H7 (cell line): ENCODE measurements at regions not wholly inside any gene's neighbourhood (a gene's known extent, or its start where the extent isn't known, plus 50 kb on each side); places are given as distances from the start of the nearest gene placed in this dataset.
"Not testable (repeated sequence)": the region's sequence is repeated elsewhere in the genome, so short reads cannot be mapped to it uniquely, and the experiment has no call there.

Source experiments
- DNase-seq: peaks from one replicate; pipeline ENCODE4 v3.0.0; 2012
- H3K27me3 ChIP-seq: 2 replicates; pipeline ENCODE4 v1.6.0; 2011; ENCODE audit warnings: mild to moderate bottlenecking, low read length; ENCODE audit not compliant: control insufficient read depth, insufficient read depth
- H3K36me3 ChIP-seq: replicated peaks from 2 replicates; pipeline ENCODE4 v1.5.1; 2011; ENCODE audit warnings: low read length; ENCODE audit not compliant: control insufficient read depth, insufficient read depth
- H3K4me3 ChIP-seq: 2 replicates; pipeline ENCODE4 v1.5.1; 2011; ENCODE audit warnings: low read depth, mild to moderate bottlenecking, control low read depth, low read length, moderate library complexity; ENCODE audit not compliant: insufficient read depth

GRCh38 chr14:27688841-27689444 lies 1077.6 kb upstream of the FOXG1 start:
- Histone ChIP-seq H3K27me3 (no peaks in the 10 kb centered on the region), H3K36me3 (no peaks in the 10 kb centered on the region), H3K4me3 (no peak overlapping the region)
- DNase-seq = no peak

GRCh38 chr14:27712364-27712763 lies 1054.2 kb upstream of the FOXG1 start:
- Histone ChIP-seq H3K36me3 (no peaks in the 10 kb centered on the region), H3K4me3 (no peak overlapping the region), H3K27me3 (no peaks in the 10 kb centered on the region)
- DNase-seq = no peak

- DNase-seq = no peak
- Histone ChIP-seq H3K4me3 (no peak overlapping the region), H3K36me3 (no peaks in the 10 kb centered on the region), H3K27me3 (no peaks in the 10 kb centered on the region)
Measured at GRCh38 chr14:27715561-27715960, 1051.0 kb upstream of the FOXG1 start.

GRCh38 chr14:27721760-27722159 lies 1044.8 kb upstream of the FOXG1 start:
- Histone ChIP-seq H3K4me3 (no peak overlapping the region), H3K36me3 (no peaks in the 10 kb centered on the region), H3K27me3 (no peaks in the 10 kb centered on the region)
- DNase-seq = no peak

GRCh38 chr14:27725482-27725881 lies 1041.1 kb upstream of the FOXG1 start:
- Histone ChIP-seq H3K36me3 (no peaks in the 10 kb centered on the region), H3K27me3 (no peaks in the 10 kb centered on the region), H3K4me3 (no peak overlapping the region)
- no peak for DNase-seq

- H3K27me3 ChIP-seq = no peaks in the 10 kb centered on the region
- no peak overlapping the region for H3K4me3 ChIP-seq
- H3K36me3 ChIP-seq = no peaks in the 10 kb centered on the region
- DNase-seq = no peak
Measured at GRCh38 chr14:27727251-27727770, 1039.3 kb upstream of the FOXG1 start.

DNA sequence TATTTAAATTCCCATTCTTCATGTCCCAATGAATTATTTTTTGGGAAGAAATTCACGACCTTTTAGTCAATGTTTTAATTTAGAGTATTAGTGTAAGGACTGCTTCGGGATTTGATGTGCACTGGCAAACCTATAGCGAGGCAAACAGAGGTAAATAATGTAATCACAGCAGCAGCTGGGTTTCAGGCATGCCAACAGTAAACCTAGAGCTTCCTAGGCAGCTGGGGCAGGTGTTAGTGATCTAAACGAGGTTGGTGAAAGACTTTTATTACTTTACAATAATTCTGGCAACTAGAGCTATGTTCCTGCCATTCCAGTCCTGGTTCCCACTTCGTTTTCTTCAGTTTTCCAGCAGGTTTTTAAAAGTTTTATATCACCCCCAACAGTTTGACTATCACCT lies 1036.4 kb upstream of the FOXG1 start:
- Histone ChIP-seq H3K36me3 (no peaks in the 10 kb centered on the region), H3K4me3 (no peak overlapping the region), H3K27me3 (no peaks in the 10 kb centered on the region)
- no peak for DNase-seq

DNA sequence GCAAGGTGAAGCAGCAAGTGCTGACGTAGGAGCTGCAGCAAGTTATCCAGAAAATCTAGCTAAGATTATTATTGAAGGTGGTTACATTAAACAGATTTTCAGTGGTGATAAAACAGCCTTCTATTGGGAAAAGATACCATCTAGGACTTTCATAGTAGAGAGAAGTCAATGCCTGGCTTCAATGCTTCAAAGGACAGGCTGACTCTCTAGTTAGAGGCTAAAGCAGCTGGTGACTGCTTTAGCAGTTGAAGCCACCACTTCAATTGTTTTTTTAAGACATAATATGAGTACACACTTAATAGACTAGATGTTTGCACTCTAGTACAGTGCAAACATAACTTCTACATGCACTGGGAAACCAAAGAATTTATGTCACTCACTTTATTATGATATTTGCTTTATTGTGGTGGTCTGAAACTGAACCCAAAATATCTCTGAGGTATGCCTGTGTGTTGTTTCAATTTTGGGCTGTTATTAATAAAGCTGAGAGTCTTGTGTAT lies 1026.9 kb upstream of the FOXG1 start:
- no peak for DNase-seq
- H3K36me3 ChIP-seq = no peaks in the 10 kb centered on the region
- no peaks in the 10 kb centered on the region for H3K27me3 ChIP-seq
- H3K4me3 ChIP-seq = no peak overlapping the region

DNA sequence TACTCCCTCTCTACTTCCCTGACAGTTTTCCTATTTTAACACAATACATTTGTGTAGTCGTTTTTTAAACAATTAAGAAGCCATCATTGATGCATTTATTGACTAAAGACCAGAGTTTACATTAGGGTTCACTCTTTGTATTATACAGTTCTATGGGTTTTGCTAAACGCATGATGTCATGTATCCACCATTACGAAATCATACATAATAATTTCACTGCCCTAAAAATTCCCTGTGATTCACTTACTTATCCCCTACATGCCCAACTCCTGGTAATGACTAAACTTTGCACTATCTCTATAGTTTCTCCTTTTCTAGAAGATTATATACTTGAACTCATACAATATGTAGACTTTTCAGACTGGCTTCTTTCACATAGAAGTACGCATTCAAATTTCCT lies 1016.5 kb upstream of the FOXG1 start:
- Histone ChIP-seq H3K4me3 (no peak overlapping the region), H3K36me3 (no peaks in the 10 kb centered on the region), H3K27me3 (no peaks in the 10 kb centered on the region)
- DNase-seq = no peak

DNA sequence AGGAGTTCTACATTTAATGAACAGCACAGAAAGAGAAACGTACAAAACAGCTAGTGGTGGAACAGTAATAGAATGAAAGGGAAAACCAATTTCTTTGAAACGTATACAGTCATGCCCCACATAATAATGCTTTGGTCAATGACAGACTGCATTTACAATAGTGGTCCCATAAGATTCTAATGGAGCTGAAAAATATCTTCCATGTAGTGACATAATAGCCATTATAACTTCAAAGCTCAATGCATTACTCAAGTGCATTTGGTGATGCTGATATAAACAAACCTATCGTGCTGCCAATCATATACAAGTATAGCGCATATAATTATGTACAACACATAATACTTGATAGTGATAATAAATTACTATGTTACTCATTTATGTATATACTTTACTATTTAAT lies 1008.9 kb upstream of the FOXG1 start:
- DNase-seq, H3K27me3 ChIP-seq, H3K4me3 ChIP-seq: not testable (repeated sequence)

GRCh38 chr14:27760367-27760766 lies 1006.2 kb upstream of the FOXG1 start:
- H3K36me3 ChIP-seq, DNase-seq, H3K4me3 ChIP-seq, H3K27me3 ChIP-seq: not testable (repeated sequence)

More for the DNA sequence above, 1008.9 kb upstream of the FOXG1 start:
- H3K36me3 ChIP-seq = not testable (repeated sequence)

GRCh38 chr14:27799066-27800028 lies 967.2 kb upstream of the FOXG1 start:
- not testable (repeated sequence) for H3K27me3 ChIP-seq, DNase-seq, H3K36me3 ChIP-seq, H3K4me3 ChIP-seq

DNA sequence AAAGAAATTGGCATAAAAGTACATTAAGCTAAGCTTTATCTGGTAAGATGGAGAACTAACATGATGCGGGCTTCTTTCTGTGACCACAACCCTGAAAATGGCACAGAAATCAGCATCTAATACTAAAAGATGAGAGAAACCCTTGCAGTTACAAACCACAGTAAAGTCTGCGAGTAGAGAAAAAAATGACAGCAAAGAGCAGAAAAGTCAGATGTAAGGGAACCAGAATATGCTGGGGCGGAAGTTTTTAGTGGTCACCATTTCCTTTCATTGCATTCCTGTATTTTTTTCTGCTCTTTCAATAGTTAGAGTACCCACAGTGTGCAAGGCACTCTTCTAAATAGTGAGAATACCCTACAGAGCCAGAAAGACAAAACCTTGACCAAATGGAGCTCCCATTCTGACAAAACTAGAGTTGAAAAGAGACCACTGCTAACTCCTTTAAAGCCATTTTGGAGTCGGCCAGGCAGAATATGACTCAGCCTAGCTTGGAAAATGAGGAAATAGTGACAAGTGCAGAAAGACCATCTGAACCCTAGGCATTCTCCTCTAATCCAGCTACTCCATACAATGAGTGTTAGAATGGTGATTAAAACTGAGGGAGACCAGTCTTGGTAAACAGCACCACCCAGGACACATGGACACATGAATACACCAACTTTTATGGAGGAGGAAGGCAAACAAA lies 948.7 kb upstream of the FOXG1 start:
- DNase-seq, H3K27me3 ChIP-seq, H3K36me3 ChIP-seq, H3K4me3 ChIP-seq: not testable (repeated sequence)

DNA sequence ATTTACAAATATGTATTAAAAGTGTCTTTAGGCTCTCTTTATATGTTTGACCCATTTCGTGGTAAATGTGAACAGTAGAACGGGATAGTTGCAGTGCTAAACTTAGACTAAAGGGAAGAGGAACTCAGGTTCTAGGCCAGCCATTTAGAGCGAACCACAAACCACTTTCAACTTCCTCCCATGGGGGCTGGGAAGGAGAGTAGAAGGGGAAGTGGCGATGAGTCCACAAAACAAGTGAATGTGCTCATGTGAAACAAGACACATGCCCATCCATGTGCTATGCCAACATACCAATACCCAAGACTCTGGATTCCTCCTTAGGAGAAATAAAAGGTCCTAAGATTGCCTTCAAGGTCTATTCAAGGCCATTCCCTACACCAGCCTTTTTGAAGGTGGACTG lies 940.4 kb upstream of the FOXG1 start:
- not testable (repeated sequence) for H3K27me3 ChIP-seq, DNase-seq, H3K36me3 ChIP-seq, H3K4me3 ChIP-seq
